SHP77 treated with DMSO at 0.1 percent for 48 hours (cell line): ENCODE measurements at regions not wholly inside any gene's neighbourhood (a gene's known extent, or its start where the extent isn't known, plus 50 kb on each side); places are given as distances from the start of the nearest gene placed in this dataset.
A peak's percentile ranks its signal among the peaks of the same experiment; 100 is the strongest.

ENCODE experiments used
- DNase-seq: peaks from one replicate; lab custom pipeline; 2025; lab: John Stamatoyannopoulos, UW

DNA sequence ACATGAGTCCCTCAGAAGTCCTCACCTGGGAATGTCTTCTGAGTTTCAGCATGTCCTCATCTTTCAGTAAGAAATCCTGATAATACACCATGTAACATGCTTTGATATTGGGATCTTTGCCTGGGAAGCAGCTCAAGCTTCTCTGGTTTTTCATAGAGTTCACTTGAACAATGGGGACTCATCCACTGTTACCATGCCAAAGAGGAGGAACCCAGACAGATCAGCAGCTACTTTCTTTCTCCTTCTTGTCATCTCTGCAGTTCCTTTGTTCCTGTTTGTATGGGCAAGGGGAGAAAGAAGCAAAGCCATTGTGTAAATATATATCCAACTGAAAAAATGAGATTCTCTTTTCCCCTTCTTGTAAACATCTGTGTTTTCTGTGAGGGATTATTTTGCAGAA is 450.6 kb upstream of the HS3ST5 start:
- DNase-seq, result no peak

DNA sequence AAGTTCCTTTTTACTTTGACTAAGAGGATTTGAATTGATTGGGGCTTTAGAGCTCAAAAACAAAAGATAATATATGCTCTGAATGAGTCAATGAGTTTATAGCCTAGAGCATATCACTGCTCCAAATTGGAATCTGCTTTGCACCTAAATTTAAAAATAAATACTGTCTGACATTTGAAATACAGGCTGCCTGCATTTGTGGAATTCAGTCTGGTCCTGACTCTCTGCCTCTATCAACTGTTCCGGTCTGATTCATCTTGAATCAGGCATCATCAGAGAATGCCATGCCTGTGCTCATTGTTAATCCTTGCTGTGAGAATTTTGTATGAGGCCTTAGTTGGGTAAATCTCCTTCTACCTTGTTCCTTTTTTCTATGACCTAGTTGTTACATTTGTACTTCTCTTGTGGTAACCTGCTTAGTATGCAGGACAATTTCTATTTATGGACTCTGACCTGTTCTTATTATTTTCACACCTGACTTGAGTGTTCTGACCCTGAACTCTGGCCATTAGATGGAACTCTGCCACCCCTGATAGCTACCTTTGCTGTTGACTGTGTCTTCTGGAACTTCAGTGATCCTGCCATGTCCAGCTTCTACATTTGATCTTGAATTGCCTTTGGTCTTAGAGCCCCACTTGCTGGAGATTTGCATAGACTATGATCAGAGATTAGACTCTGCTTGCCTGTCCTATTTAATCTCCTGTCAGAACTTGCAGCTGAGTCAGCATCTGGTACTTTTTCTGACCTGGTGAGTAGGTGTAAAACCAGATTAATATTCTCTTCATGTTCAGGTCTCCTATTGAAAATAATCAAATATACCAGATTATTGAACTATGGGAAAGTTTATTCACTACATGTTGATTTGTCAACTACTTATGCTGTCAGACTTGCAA is 442.7 kb upstream of the HS3ST5 start:
- DNase-seq, result no peak

DNA sequence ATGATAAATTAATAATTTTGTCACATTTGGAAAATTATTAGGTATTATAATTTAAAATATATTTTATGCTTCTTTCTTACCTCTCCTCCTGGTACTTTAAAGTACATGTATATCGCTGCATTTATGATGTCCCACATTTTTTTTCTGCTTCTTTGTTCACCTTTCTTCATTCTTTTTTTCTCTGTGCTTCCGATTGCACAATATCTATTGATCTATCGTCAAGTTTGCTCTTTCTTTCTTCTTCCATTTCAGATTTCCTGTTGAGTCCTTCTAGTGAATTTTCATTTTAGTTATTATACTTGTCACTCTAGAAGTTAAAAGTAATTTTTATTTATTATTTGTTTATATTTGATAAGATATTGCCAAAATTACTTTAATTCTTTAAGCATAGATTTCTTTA is 441.0 kb upstream of the HS3ST5 start:
- no peak for DNase-seq

DNA sequence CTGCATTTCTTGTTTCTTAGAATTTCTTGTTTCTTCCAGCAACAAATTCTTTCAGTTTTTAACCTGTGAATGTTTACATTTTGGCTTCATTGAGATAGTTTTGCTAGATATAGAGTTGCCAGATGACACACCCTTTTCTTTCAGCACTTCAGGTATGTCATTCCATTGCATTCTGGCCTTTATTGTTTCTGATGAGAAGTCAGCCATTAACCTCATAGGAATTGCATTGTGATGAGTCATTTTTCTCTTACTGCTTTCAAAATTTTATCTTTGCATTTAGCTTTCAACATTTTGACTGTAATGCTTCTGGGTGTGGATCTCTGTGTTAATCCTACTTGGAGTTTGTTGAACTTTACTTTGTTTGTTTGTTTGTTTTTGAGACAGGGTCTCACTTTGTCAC is 440.3 kb upstream of the HS3ST5 start:
- no peak for DNase-seq

DNA sequence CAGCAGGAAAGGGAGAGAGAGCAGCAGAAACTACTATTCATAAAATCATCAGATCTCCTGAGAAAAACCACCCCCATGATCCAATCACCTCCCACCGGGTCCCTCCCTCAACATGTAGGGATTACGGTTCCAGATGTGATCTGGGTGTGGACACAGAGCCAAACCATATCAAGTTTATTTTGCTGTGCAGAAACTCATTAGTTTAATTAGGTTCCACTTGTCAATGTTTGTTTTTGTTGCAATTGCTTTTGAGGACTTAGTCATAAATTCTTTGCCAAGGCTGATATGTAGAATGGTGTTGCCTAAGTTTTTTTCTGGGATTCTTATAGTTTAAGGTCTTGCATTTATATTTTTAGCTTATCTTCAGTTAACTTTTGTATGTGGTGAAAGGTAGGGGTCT is 422.0 kb upstream of the HS3ST5 start:
- no peak for DNase-seq

DNA sequence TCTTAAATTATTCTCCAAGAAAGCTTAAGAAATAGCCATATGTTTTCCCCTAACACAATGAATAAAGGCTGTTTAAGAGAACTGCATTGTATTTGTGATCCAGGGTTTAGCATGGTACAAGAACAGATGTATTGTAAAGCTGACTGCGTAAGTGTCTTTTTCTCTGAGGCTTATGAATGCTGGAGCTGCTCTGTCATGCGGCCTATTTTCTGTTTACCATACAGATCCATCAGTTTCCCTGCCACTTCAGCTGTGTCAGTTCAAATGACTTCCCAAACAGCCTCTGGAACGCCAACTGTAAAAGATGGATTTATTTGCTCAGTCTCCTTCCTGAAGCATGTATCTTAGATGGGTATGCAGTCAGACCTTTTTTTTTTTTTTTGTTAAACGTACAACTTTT is 419.3 kb upstream of the HS3ST5 start:
- peak; percentile 89 for DNase-seq

DNA sequence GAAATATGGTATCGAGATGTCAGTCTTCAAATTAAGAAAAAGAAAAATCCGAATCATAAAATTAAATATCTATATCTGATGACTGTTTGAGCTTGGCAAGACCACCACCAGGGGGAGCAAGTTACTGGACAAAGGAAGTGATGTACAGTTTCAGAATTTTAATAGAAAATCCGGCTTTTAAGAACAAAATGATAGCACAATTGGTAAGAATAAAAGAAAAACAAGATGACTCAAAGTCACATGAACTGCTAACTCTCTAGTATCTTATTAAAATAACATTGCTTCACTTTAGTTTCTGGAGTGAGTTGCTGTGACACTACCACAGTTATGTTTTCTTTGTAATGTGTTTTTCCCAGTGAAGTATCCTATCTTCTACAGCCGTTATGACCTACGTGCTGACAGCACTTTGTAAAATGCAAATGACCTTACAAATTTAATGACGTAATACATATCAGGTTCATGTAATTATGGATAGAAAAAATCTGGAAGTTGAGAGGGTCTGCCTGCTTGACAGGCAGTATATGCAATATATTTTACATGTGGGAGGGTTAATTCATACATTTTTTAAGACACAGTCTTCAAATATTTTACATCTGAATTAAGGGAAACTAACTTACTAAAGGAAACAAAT is 405.3 kb upstream of the HS3ST5 start:
- peak; percentile 22 for DNase-seq

DNA sequence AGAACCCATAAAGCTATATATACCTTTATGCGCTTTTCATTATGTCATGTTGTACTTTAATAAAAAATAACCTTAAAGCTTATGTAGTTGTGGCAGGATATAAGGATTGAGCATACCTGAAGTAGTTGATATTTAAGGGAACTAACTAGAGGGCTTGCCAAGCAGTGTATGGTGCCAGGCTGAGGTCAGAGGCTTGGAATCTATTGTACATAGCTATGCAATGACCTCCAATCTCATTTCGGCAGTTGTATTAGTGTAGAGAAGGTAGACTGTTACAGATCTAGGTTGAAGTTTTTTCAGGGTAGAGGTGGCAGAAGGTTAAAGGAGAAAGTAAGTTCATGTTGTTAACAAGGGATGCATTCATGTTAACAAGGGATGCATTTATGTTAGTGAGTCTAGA is 397.7 kb upstream of the HS3ST5 start:
- no peak for DNase-seq

DNA sequence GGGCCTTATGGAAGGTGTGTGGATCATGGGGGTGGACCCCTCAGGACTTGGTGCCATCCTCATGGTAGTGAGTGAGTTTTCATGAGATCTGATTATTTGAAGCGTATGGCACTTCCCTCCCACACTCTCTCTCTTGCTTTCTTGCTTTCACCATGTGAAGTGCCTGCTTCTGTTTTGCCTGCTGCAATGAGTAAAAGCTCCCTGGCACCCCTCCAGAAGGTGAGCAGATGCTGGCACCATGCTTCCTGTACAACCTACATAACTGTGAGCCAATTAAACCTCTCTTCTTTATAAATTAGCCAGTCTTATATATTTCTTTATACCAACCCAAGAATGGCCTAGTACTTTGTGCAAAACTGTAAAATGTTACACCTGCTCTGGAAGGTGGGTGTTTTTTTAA is 396.8 kb upstream of the HS3ST5 start:
- DNase-seq, result peak; percentile 16

DNA sequence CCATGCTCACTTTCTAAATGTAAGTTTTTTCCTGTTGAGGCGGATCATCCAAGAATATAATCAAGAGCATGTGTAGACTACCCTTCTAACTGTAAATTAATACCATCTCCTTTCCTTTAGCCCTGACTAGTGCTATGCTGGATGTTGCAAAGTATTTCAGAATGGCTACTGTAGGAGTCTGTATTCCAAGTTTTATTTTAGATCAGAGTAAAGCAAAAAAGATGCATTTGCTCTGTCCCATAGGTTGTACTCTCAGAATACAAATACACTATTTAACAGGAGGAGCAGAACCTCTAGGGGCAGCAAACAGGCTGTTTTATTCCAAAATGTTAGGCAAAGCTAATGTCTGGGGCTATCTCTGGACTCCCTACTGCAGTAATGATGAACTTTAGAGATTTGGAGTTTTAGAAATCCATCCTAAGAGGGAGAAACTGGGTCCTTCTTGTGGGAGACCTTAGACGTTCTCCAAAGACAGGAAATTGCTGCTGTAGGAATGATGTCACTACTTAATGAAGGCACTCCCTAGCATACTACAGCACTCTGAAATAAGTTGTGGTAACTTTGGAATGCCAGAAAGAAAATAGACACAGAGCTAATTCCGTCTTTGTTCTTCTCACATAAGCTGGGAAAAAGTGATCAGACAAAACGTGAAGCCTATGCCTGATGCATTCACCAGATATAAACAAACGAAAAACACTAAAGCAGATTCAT is 392.4 kb upstream of the HS3ST5 start:
- DNase-seq, result no peak

DNA sequence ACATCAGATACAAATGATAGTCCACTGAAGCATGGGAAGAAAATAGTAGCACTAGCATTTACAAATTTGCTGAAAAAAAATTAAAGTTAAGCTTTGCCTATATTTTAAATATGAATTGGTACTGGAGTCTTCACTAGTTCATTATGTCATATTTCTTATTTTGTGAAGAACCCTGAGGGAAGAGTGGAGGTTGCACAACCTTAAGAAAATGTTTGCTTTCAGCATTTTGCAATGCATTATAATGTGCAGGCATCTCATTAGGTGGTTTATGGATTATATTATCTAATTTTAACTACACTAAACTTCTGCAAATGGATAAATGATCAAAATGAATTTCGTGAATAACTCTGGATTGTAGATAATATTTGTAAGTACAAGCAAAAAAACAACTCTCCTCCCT is 390.8 kb upstream of the HS3ST5 start:
- no peak for DNase-seq

DNA sequence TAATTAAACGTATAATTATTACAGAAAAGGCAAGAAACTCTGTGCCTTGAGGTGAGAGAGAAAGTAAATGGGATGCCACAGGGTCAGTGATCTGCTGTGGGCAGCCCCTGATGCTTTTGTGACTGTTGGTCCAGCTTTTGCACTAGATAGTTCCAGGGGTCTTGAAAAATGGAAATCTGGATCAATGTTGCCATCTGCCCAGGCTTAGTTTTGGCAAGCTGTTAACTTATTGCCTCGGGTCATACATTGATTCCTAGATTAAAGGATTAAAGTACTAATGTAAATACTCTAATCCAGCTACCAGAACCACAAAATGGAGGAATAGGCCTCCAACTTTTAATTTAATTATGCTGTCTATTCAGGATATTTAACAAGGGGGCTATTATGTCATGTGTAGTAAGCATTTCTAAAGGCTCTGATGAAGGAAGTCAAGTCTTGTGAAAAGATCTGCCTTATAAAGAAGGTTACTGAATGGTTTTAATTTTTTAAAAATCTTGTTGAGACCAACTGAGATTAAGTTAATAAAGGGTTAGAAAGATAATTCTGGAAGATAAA is 376.0 kb upstream of the HS3ST5 start:
- DNase-seq, result no peak

DNA sequence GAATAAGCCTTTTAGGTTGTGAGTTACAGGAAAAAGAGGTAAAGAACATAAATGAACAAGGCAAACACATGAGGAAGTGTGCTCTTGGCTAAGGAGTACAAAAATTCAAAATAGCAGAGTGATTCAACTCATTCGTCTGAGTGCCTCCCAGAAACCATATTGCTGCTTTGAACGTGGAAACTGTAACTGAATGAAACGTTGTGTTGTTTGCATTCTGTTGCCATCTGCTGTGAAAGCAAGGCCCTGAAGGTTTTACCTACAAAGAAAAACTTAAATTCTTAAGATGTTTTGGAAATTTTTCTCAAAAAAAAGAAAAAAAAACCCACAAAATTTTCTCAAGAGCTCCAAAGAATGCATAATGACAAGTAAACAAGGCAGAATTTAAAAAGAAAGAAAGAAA is 375.4 kb upstream of the HS3ST5 start:
- no peak for DNase-seq

DNA sequence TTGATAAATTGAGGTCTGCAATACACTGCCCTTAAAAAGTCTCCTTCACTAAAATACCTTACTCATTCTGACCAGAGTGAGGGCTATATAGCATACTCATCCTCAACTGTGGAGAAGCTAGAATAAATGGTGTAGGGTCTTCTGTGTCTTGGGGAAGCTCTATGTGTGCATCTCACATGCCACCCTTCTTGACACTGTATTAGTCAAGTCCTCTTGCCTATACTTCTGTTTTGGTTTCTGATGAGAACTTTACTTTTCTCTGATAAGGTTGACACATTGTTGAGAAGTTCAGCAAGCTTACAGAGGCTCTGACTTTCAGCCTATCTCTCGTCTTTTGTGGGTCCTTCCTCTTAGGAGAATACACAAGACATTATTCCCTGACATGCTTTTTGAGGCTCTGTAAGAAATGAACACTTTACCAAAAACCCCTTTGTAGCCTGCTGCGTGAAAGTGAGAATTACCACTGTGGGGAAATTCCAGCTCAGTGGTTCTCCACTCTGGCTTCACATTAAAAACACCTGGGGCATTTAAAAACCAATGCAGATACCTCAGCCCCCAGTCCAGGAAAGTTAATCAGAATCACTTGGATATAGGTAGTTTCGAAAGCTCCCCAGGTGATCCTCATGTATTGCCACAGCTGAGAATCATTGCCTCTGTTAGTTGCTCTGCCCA is 372.1 kb upstream of the HS3ST5 start:
- no peak for DNase-seq

DNA sequence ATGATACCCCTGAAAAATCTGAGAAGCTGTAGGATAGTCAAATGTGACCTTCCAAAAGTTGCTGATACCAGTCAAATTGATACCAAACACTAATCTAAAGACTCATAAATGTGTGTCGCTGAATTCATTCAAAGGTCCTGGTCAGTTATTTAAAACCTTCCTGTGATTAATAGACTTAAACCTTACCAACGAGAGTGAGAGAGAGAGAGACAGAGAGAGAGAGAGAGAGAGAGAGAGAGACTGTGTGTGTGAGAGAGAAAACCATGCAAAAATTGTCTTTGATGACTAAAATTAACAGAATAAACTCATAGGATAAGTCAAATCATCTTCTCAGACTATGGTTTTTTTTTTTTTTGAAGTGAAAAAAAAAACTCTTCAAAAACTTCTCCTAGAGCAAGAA is 370.9 kb upstream of the HS3ST5 start:
- DNase-seq, result no peak

DNA sequence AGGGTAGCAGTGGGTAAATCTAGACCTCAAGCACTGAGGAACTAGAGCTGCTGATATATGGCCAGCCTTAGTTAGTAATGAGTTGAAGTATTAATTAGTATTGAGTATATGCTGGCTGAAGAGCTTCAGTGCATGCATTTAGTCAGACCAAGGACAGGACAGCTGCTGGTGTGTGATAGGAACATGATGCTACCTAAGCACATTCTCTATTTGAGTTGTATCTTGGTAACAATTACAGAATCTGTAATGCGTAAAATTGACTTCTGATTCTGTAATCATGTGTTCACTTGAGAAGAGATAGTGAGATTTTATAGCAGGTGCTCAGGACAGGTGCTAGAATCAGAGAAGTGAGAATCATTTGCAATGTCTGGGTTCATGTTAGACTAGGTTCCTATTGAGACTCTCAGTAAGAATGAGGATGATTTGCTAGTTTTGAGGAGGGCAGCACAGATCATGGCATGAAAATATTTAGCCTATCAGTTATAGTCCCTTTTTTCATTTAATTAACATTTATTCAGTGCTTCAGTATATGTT is 369.4 kb upstream of the HS3ST5 start:
- DNase-seq, result no peak

DNA sequence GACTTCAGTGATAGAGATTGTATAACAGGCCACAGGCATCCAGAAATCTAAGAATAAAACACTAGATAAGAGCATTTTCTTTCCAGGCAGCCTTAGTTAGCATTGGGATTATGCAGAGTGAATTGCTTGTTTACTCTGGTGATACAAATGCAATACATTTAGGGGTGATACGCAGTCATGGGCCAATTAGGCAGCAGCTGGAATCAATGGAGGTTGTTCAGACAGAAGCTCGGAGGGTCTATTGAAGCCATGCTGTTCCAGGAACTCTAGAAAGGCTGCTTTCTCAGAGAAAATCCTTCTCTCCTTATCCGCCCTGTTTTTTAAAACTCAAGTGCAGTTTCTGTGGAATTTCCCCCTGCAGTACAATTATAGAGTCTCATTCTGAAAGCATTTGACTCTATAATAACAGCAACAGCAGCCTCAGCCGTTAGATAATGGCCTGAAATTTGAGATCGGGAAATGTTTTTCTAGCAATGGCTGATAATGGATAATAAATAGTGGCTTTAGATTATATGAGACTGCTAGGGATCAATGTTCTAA is 364.3 kb upstream of the HS3ST5 start:
- DNase-seq, result peak; percentile 12

DNA sequence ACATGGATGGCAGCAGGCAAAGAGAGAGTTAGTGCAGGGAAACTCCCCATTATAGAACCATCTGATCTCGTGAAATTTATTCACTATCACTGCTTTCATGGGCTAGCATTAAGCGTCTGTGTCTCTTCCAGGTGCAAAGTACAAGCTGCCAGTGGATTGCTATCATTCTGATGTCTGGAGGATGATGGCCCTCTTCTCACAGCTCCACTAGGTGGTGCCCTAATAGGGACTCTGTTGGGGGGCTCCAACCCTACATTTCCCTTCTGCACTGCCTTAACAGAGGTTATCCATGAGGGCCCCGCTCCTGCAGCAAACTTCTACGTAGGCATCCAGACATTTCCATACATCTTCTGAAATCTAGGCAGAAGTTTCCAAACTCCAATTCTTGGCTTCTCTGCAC is 347.8 kb upstream of the HS3ST5 start:
- no peak for DNase-seq

DNA sequence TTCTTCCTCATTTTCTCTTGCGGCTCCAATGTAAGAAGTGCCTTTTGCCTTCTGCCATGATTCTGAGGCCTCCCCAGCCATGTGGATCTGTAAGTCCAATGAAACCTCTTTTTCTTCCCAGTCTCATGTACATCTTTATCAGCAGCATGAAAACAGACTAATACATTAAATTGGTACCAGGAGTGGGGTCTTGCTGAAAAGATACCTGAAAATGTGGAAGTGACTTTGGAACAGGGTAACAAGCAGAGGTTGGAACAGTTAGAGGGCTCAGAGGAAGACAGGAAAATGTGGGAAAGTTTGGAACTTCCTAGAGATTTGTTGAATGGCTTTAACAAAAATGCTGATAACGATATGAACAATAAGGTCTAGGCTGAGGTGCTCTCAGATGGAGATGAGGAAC is 316.7 kb upstream of the HS3ST5 start:
- no peak for DNase-seq

DNA sequence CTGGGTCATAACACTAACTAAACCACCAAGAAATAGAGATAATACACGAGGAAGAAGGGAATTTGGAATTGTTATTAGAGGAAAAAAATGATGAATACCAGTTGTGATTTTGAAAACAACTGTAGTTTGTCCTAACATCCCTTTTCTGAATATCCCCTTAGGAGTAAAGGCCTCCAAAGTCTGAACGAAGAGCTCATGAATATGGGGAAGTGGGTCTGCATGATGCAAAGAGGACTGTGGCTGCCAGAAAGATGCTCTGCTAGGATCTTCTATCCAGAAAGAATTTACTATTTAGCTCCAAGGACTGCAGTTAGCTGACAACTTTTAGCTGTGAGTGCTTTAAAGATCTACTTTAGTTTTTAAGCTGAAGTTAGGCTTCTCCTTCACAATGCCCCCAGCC is 308.8 kb upstream of the HS3ST5 start:
- DNase-seq, result no peak

DNA sequence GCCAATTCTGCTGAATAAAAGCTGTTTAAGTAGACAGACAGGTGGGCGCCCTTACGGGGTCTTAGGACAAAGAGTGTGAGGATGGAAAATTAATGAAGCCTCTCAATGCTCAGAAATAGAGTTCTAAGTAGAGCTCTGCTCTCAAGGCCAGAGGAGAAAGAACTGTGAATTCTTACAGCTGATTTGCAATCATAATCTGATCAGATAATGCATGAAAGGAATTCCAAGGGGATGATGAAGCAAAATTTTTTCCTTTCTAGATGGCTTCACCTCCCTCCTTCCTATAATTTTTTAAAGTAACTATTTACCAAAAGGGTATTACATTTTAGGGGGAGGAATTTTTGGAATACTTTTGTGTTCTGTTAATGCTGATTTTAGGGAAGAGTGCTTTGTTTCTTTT is 308.1 kb upstream of the HS3ST5 start:
- DNase-seq, result no peak

DNA sequence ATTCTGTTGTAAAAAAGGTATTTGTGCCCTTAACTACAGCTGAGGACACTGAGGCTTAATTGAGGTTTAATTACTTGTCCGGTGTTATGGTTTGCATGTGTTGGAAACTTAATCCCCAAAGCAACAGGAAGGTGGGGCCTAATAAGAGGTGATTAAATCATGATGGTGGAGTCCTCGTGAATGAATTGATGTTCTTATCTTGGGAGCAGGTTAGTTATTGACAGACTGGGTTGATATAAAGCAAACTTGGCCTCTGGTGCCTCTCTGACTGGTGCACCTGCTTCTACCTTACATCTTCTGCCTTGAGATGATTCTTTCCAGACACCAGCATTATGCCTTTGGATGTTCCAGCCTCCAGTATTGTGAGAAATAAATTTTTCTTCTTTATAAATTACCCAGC is 306.5 kb upstream of the HS3ST5 start:
- no peak for DNase-seq
